ENCODE measurements at regions not wholly inside any gene's neighbourhood (a gene's known extent, or its start where the extent isn't known, plus 50 kb on each side); places are given as distances from the start of the nearest gene placed in this dataset.
"Not testable (repeated sequence)": the region's sequence is repeated elsewhere in the genome, so short reads cannot be mapped to it uniquely, and the experiment has no call there.

- no peak for DNase-seq
Measured at GRCh38 chr13:58949646-58950045, 1214.1 kb downstream of the DIAPH3 start.

- DNase-seq = no peak
Measured at GRCh38 chr13:58950911-58951310, 1212.8 kb downstream of the DIAPH3 start.

- DNase-seq = no peak
Measured at GRCh38 chr13:58953638-58954037, 1210.1 kb downstream of the DIAPH3 start.

GRCh38 chr13:58955546-58956385 is 1208.0 kb downstream of the DIAPH3 start:
- no peak for DNase-seq

- DNase-seq = not testable (repeated sequence)
Measured at GRCh38 chr13:58958097-58958496, 1205.6 kb downstream of the DIAPH3 start.

- DNase-seq = no peak
Measured at GRCh38 chr13:58960888-58961287, 1202.8 kb downstream of the DIAPH3 start.

GRCh38 chr13:58963321-58963720 is 1200.4 kb downstream of the DIAPH3 start:
- DNase-seq = no peak

- DNase-seq = no peak
Measured at GRCh38 chr13:58964048-58964447, 1199.7 kb downstream of the DIAPH3 start.

- no peak for DNase-seq
Measured at GRCh38 chr13:58977085-58977484, 1186.6 kb downstream of the DIAPH3 start.

GRCh38 chr13:58978331-58978730 is 1185.4 kb downstream of the DIAPH3 start:
- no peak for DNase-seq

GRCh38 chr13:58979851-58980250 is 1183.9 kb downstream of the DIAPH3 start:
- DNase-seq = no peak

GRCh38 chr13:58985845-58986244 is 1177.9 kb downstream of the DIAPH3 start:
- no peak for DNase-seq

GRCh38 chr13:58989556-58989955 is 1174.2 kb downstream of the DIAPH3 start:
- DNase-seq = no peak

- no peak for DNase-seq
Measured at GRCh38 chr13:58991826-58992477, 1171.8 kb downstream of the DIAPH3 start.

GRCh38 chr13:58992478-58993042 is 1171.2 kb downstream of the DIAPH3 start:
- no peak for DNase-seq

- DNase-seq = no peak
Measured at GRCh38 chr13:58994077-58994476, 1169.7 kb downstream of the DIAPH3 start.

- no peak for DNase-seq
Measured at GRCh38 chr13:58994777-58995176, 1169.0 kb downstream of the DIAPH3 start.

- no peak for DNase-seq
Measured at GRCh38 chr13:58998716-58999115, 1165.0 kb downstream of the DIAPH3 start.

GRCh38 chr13:58999851-59000250 is 1163.9 kb downstream of the DIAPH3 start:
- no peak for DNase-seq

- no peak for DNase-seq
Measured at GRCh38 chr13:59000770-59001169, 1163.0 kb downstream of the DIAPH3 start.

- DNase-seq = no peak
Measured at GRCh38 chr13:59012731-59013130, 1151.0 kb downstream of the DIAPH3 start.

- no peak for DNase-seq
Measured at GRCh38 chr13:59016250-59016649, 1147.5 kb downstream of the DIAPH3 start.

GRCh38 chr13:59024434-59024833 is 1139.3 kb downstream of the DIAPH3 start:
- no peak for DNase-seq

- no peak for DNase-seq
Measured at GRCh38 chr13:59034198-59034597, 1129.5 kb downstream of the DIAPH3 start.
